SK-N-SH treated with all-trans-retinoic acid at 6 μM for 48 hours (cell line): ENCODE measurements at regions not wholly inside any gene's neighbourhood (a gene's known extent, or its start where the extent isn't known, plus 50 kb on each side); places are given as distances from the start of the nearest gene placed in this dataset.
A peak's percentile ranks its signal among the peaks of the same experiment; 100 is the strongest.

ENCODE experiments used
- ATAC-seq: fragments of 200-7000 bp; cut with Tn5 transposase; 3 replicates; pipeline ENCODE4 v1.9.1; 2020; ENCODE audit warnings: mild to moderate bottlenecking, moderate library complexity
- ARNTL ChIP-seq: fragments of 450-650 bp; formaldehyde crosslinking; IDR thresholded peaks from 2 replicates; pipeline ENCODE4 v1.5.0; 2020; ENCODE audit warnings: low read depth, mild to moderate bottlenecking, moderate library complexity, borderline replicate concordance
- BACH2 ChIP-seq: fragments of 250-450 bp; sonication (Bioruptor Pico); IDR thresholded peaks from 2 replicates; pipeline ENCODE4 v1.9.0; 2021; ENCODE audit warnings: mild to moderate bottlenecking, borderline replicate concordance
- CSDC2 ChIP-seq: fragments of 250-450 bp; sonication (Bioruptor Pico); IDR thresholded peaks from 2 replicates; pipeline ENCODE4 v1.5.0; 2020; ENCODE audit warnings: mild to moderate bottlenecking, moderate library complexity
- GLIS3 ChIP-seq: fragments of 250-450 bp; sonication (Bioruptor Pico); IDR thresholded peaks from 2 replicates; pipeline ENCODE4 v1.5.0; 2020; ENCODE audit warnings: mild to moderate bottlenecking, moderate library complexity
- ISL1 ChIP-seq: fragments of 250-450 bp; sonication (Bioruptor Pico); IDR thresholded peaks from 2 replicates; pipeline ENCODE4 v2.1.2; 2022; ENCODE audit warnings: mild to moderate bottlenecking, moderate library complexity
- PPARA ChIP-seq: fragments of 250-450 bp; sonication (Bioruptor Pico); IDR thresholded peaks from 2 replicates; pipeline ENCODE4 v1.5.0; 2020; ENCODE audit warnings: mild to moderate bottlenecking, borderline replicate concordance
- RARB ChIP-seq: fragments of 250-450 bp; sonication (Bioruptor Pico); IDR thresholded peaks from 2 replicates; pipeline ENCODE4 v1.8.0; 2021; ENCODE audit warnings: mild to moderate bottlenecking, moderate library complexity
- SNAI2 ChIP-seq: fragments of 250-450 bp; sonication (Bioruptor Pico); IDR thresholded peaks from 2 replicates; pipeline ENCODE4 v1.5.0; 2020; ENCODE audit warnings: mild to moderate bottlenecking, moderate library complexity
- TCF4 ChIP-seq: fragments of 250-450 bp; sonication (Bioruptor Pico); IDR thresholded peaks from 2 replicates; pipeline ENCODE4 v1.8.0; 2021; ENCODE audit warnings: mild to moderate bottlenecking, moderate library complexity, borderline replicate concordance
- TOX ChIP-seq: fragments of 250-450 bp; sonication (Bioruptor Pico); IDR thresholded peaks from 2 replicates; pipeline ENCODE4 v1.8.0; 2021; ENCODE audit warnings: mild to moderate bottlenecking, moderate library complexity, borderline replicate concordance
- ZC3H10 ChIP-seq: fragments of 250-450 bp; sonication (Bioruptor Pico); IDR thresholded peaks from 2 replicates; pipeline ENCODE4 v1.5.1; 2021; ENCODE audit warnings: mild to moderate bottlenecking, moderate library complexity
- ZFP3 ChIP-seq: fragments of 250-450 bp; sonication (Bioruptor Pico); IDR thresholded peaks from 2 replicates; pipeline ENCODE4 v1.5.0; 2020; ENCODE audit warnings: mild to moderate bottlenecking, moderate library complexity
- ZFP30 ChIP-seq: fragments of 450-650 bp; formaldehyde crosslinking; IDR thresholded peaks from 2 replicates; pipeline ENCODE4 v1.5.0; 2022; ENCODE audit warnings: mild to moderate bottlenecking, moderate library complexity
- ZNF565 ChIP-seq: fragments of 450-650 bp; formaldehyde crosslinking; conservative IDR thresholded peaks from 2 replicates; pipeline ENCODE4 v1.5.0; 2020; ENCODE audit warnings: low read depth, mild to moderate bottlenecking, moderate library complexity
- ZNF70 ChIP-seq: fragments of 450-650 bp; formaldehyde crosslinking; IDR thresholded peaks from 2 replicates; pipeline ENCODE4 v1.5.0; 2020; ENCODE audit warnings: mild to moderate bottlenecking, moderate library complexity
- ZNF8 ChIP-seq: fragments of 450-650 bp; formaldehyde crosslinking; IDR thresholded peaks from 2 replicates; pipeline ENCODE4 v1.5.0; 2020; ENCODE audit warnings: mild to moderate bottlenecking, moderate library complexity
- TF ChIP-seq, protein P1 (sequence below): fragments of 250-450 bp; sonication (Bioruptor Pico); IDR thresholded peaks from 2 replicates; pipeline ENCODE4 v1.5.0; 2020; ENCODE audit warnings: mild to moderate bottlenecking, moderate library complexity
- TF ChIP-seq, protein P2 (sequence below): fragments of 250-450 bp; sonication (Bioruptor Pico); IDR thresholded peaks from 2 replicates; pipeline ENCODE4 v1.8.0; 2021; ENCODE audit warnings: low read depth, mild to moderate bottlenecking, moderate library complexity, borderline replicate concordance
- TF ChIP-seq, protein P3 (sequence below): fragments of 250-450 bp; sonication (Bioruptor Pico); IDR thresholded peaks from 2 replicates; pipeline ENCODE4 v1.8.0; 2020; ENCODE audit warnings: mild to moderate bottlenecking, moderate library complexity, borderline replicate concordance

DNA sequence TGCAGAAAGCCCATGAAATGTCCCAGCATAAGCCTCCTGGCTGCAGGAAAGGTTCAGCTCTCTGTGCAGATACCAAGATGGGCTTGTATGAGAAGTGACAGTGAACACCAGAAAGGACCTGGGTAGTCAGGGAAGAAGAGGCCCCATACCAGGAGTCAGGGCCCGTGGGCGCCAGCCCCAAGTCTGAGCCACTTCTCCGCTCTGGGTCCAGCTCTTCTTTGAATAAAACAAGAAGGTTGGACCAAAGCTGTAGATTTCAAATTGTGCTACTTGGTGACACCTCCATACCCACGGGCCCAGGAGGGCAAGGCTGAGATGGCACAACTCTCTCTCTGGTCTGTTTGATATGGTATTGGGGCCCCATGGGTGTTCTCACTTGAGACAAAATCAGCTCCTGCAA, 261.5 kb downstream of the UACA start:
- TF ChIP-seq BACH2 (CRISPR knock-in tag) (no peak), ZNF565 (no peak), ZC3H10 (CRISPR knock-in tag) (no peak), ZNF70 (CRISPR knock-in tag) (no peak), CSDC2 (no peak)
- TF ChIP-seq, protein P1, sequence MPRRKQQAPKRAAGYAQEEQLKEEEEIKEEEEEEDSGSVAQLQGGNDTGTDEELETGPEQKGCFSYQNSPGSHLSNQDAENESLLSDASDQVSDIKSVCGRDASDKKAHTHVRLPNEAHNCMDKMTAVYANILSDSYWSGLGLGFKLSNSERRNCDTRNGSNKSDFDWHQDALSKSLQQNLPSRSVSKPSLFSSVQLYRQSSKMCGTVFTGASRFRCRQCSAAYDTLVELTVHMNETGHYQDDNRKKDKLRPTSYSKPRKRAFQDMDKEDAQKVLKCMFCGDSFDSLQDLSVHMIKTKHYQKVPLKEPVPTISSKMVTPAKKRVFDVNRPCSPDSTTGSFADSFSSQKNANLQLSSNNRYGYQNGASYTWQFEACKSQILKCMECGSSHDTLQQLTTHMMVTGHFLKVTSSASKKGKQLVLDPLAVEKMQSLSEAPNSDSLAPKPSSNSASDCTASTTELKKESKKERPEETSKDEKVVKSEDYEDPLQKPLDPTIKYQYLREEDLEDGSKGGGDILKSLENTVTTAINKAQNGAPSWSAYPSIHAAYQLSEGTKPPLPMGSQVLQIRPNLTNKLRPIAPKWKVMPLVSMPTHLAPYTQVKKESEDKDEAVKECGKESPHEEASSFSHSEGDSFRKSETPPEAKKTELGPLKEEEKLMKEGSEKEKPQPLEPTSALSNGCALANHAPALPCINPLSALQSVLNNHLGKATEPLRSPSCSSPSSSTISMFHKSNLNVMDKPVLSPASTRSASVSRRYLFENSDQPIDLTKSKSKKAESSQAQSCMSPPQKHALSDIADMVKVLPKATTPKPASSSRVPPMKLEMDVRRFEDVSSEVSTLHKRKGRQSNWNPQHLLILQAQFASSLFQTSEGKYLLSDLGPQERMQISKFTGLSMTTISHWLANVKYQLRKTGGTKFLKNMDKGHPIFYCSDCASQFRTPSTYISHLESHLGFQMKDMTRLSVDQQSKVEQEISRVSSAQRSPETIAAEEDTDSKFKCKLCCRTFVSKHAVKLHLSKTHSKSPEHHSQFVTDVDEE: no peak
- TF ChIP-seq, protein P2, sequence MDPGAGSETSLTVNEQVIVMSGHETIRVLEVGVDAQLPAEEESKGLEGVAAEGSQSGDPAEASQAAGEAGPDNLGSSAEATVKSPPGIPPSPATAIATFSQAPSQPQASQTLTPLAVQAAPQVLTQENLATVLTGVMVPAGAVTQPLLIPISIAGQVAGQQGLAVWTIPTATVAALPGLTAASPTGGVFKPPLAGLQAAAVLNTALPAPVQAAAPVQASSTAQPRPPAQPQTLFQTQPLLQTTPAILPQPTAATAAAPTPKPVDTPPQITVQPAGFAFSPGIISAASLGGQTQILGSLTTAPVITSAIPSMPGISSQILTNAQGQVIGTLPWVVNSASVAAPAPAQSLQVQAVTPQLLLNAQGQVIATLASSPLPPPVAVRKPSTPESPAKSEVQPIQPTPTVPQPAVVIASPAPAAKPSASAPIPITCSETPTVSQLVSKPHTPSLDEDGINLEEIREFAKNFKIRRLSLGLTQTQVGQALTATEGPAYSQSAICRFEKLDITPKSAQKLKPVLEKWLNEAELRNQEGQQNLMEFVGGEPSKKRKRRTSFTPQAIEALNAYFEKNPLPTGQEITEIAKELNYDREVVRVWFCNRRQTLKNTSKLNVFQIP (CRISPR knock-in tag): no peak
- no peak for ATAC-seq

DNA sequence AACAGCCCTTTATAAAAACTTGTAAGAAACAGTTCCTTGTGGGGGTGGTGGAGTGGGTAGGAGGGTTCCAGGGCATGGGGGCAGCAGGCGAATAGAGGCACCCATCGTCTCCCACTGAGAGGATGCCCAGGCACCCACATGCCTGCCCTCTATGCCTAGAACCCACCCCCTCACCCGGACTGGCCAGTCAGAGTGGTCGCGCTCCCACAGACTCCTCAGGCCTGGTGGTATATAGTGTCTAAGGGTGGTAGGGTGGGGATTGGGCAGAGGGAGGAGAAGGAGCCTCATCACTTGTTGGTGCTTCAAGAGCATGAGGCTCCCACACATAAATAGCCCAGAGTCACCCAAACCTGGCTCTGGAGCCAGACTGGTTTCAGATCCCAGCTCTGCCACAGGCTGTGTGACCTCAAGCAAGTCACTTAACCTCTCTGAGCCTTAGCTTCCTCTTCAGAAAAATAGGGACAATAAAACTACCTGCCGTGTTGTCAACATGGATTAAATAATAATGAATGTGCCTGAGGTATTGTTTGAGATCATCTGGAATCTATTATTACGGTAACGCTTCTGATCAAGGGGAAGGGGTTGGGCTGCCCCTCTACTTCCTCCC, 262.1 kb downstream of the UACA start:
- peak; percentile 64 for TF ChIP-seq ZNF8
- TF ChIP-seq, protein P1: no peak
- TF ChIP-seq, all 23 proteins: peak for 1
- no peak for ATAC-seq

DNA sequence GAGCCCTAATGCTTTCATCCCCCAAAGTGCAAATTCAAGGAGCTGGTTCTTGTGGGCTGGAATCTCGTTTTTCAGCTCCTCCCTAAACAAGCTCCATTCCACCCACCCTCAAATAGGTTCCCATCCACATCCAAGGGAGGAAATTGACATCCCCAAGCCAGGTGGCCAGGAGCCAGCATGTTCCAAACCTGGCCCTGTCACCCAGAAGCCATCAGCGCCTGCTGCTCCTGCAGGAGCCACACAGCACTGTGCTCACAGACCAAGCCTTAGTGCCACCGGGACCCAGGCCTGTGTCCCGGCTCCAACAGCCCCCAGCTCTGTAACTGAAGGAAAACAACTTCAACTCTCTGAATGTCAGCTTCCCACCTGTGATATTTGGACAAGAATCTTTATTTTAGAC, 263.6 kb downstream of the UACA start:
- TF ChIP-seq, protein P1: no peak
- TF ChIP-seq TOX (CRISPR knock-in tag) (no peak), CSDC2 (no peak), RARB (CRISPR knock-in tag) (no peak), GLIS3 (CRISPR knock-in tag) (no peak), ZNF565 (no peak), SNAI2 (CRISPR knock-in tag) (no peak), ZNF70 (CRISPR knock-in tag) (no peak), ARNTL (CRISPR knock-in tag) (no peak), ZFP30 (CRISPR knock-in tag) (no peak), ZNF8 (no peak), TCF4 (CRISPR knock-in tag) (no peak), ZC3H10 (CRISPR knock-in tag) (no peak), BACH2 (CRISPR knock-in tag) (no peak), PPARA (CRISPR knock-in tag) (no peak), ZFP3 (CRISPR knock-in tag) (no peak), ISL1 (no peak)
- TF ChIP-seq, protein P3, sequence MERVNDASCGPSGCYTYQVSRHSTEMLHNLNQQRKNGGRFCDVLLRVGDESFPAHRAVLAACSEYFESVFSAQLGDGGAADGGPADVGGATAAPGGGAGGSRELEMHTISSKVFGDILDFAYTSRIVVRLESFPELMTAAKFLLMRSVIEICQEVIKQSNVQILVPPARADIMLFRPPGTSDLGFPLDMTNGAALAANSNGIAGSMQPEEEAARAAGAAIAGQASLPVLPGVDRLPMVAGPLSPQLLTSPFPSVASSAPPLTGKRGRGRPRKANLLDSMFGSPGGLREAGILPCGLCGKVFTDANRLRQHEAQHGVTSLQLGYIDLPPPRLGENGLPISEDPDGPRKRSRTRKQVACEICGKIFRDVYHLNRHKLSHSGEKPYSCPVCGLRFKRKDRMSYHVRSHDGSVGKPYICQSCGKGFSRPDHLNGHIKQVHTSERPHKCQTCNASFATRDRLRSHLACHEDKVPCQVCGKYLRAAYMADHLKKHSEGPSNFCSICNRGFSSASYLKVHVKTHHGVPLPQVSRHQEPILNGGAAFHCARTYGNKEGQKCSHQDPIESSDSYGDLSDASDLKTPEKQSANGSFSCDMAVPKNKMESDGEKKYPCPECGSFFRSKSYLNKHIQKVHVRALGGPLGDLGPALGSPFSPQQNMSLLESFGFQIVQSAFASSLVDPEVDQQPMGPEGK (CRISPR knock-in tag): no peak
- TF ChIP-seq, protein P2 (CRISPR knock-in tag): no peak
- no peak for ATAC-seq
